Heart right ventricle (tissue), 16 donors: ENCODE measurements at regions not wholly inside any gene's neighbourhood (a gene's known extent, or its start where the extent isn't known, plus 50 kb on each side); places are given as distances from the start of the nearest gene placed in this dataset.
"Not testable (repeated sequence)": the region's sequence is repeated elsewhere in the genome, so short reads cannot be mapped to it uniquely, and the experiment has no call there.

Source experiments
- ATAC-seq, 8 donors: fragments of 200-7000 bp; cut with Tn5 transposase; one replicate each; pipeline ENCODE4 v1.9.1; 2020; ENCODE audit warnings: mild to moderate bottlenecking in 8 of 8, moderate library complexity in 8 of 8, moderate number of reproducible peaks in 1 of 8
- DNase-seq, 2 donors: peaks; one replicate each; pipeline ENCODE4 v3.0.0-alpha.2; 2020
- H3K27ac ChIP-seq, 10 donors: fragments of 200-600 bp; sonication (generic) in 2 of 10; one replicate each; pipeline versions ENCODE4 v1.5.0 to v1.8.0; 2020 to 2022; ENCODE audit warnings: mild to moderate bottlenecking in 3 of 10
- H3K27me3 ChIP-seq, 7 donors: fragments of 200-600 bp; one replicate each; pipeline ENCODE4 v1.8.0; 2021 to 2022; ENCODE audit warnings: mild to moderate bottlenecking in 2 of 7
- H3K36me3 ChIP-seq, 9 donors: fragments of 200-600 bp; sonication (generic) in 1 of 9; one replicate each; pipeline versions ENCODE4 v1.5.0 to v1.8.0; 2020 to 2022; ENCODE audit warnings: mild to moderate bottlenecking in 2 of 9
- H3K4me1 ChIP-seq, 9 donors: fragments of 200-600 bp; sonication (generic) in 1 of 9; one replicate each; pipeline versions ENCODE4 v1.5.0 to v1.8.0; 2020 to 2022; ENCODE audit warnings: mild to moderate bottlenecking in 4 of 9
- H3K4me3 ChIP-seq, 10 donors: fragments of 200-600 bp; sonication (generic) in 2 of 10; one replicate each; pipeline versions ENCODE4 v1.5.0 to v1.8.0; 2020 to 2022; ENCODE audit warnings: mild to moderate bottlenecking in 7 of 10, moderate library complexity in 2 of 10
- H3K9me3 ChIP-seq, 11 donors: fragments of 200-600 bp in 10 of 11; sonication (generic) in 2 of 11; one replicate each; pipeline versions ENCODE4 v1.5.0 to v1.8.0; 2013 to 2022; ENCODE audit warnings: mild to moderate bottlenecking in 2 of 11, control low read depth in 1 of 11, moderate library complexity in 1 of 11
- WGBS, 2 donors: extraction: QIAGEN DNeasy Blood & Tissue Kit; methylation state at CpG; one replicate each; pipeline ENCODE4 v1.1.7; 2013; ENCODE audit warnings: inconsistent platforms in 1 of 2; 5-methylcytosine and 5-hydroxymethylcytosine counted together
- intact Hi-C, 10 donors: fragments of 100-400 bp; cut with DNase I; formaldehyde crosslinking; loops; one replicate each; pipeline versions ENCODE4 v1.11.1 to v1.14.2; 2022
- TF ChIP-seq, protein P1 (sequence below), 9 donors: fragments of 200-600 bp; sonication (generic) in 2 of 9; IDR thresholded peaks; one replicate each; pipeline versions ENCODE4 v1.5.0 to v1.8.0; 2021 to 2022; ENCODE audit warnings: antibody characterized with exemption in 9 of 9, mild to moderate bottlenecking in 5 of 9, moderate library complexity in 1 of 9
- donor health status: Arrhythmogenic right ventricular cardiomyopathy.
- donor health status: ischemic (EF 13 %, LVEDD 7.1; RV severe dilation, severe dysfunction).
- donor health status: healthy with polysubstance abuse.
- donor health status: DM: no; HTN: yes; CAD: no.
- donor health status: DM: no; HTN: no; CAD: no.
- donor health status: ischemic (EF 25% LVEDD 6.9; RV normal size, moderate dysfunction).
- donor health status: ischemic (EF 25% LVEDD 5.7; RV mildly dilated, moderate dysfunction).
- donor health status: healthy.
- donor health status: DM: yes; HTN: yes; CAD: no.
- donor health status: Ischemic cardiomyopathy.
- donor health status: ischemic (EF 35%, LVEDD 5.7; RV mildly dilated, moderate dysfunction).
- donor health status: nonischemic (EF 11% LVEDD 7.7; RV severe dilation, severe dysfunction).
- donor health status: DM: yes; HTN: yes; CAD: no.
- donor health status: PGD.
- donor health status: ischemic (EF 29% LVEDD 5.4; RV normal size, mild dysfunction).
- donor health status: nonischemic (EF 23%, LVEDD 6.1; RV moderate dilation, normal function).

DNA sequence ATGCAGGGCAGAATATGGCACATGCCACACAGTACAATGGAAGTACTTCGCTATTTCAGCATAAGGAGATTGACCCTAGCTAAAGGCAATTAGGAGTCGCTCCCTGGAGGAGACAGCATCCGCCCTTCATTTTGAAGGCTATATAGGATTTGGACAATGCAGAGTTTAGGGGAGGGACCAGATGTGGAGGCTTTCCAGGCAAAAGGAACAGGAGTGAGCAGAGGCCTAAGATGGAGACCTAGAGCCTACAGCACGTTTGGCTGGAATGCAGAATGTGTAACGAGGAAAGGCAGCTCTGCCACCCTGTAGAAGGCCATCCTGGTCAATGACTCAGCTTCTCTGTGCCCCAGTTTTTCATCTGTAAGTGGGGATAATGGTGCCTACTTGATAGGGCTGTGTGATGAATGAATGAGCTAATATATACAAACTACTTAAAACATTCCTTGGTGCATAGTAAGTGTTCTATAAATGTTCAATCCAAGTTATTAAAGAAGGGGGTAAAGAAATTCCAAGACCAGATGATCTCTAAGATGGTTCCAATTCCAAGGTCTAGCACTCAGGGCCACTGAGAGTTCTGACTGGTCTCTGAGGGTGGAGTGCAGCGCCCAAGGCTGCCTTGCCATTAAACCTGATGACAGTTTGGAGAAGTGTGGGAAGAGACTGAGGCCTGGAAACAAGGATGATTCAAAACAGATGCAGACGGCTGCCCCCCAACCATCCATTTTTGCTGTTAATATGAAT is 54.3 kb upstream of the FRMD6 start:
- Histone ChIP-seq H3K27ac (no peak overlapping the region), H3K36me3 (no peaks in the 10 kb centered on the region), H3K27me3 (peaks cover 0 to 6% (median 0%) of the 10 kb centered on the region in 7 donors), H3K4me3 (no peak overlapping the region), H3K4me1 (no peaks in the 10 kb centered on the region), H3K9me3 (no peaks in the 10 kb centered on the region)
- WGBS, 2 donors, result 88 to 91% methylated on average over 7 of the region's 7 CpGs
- DNase-seq (no peak), ATAC-seq (no peak)
- TF ChIP-seq, protein P1, sequence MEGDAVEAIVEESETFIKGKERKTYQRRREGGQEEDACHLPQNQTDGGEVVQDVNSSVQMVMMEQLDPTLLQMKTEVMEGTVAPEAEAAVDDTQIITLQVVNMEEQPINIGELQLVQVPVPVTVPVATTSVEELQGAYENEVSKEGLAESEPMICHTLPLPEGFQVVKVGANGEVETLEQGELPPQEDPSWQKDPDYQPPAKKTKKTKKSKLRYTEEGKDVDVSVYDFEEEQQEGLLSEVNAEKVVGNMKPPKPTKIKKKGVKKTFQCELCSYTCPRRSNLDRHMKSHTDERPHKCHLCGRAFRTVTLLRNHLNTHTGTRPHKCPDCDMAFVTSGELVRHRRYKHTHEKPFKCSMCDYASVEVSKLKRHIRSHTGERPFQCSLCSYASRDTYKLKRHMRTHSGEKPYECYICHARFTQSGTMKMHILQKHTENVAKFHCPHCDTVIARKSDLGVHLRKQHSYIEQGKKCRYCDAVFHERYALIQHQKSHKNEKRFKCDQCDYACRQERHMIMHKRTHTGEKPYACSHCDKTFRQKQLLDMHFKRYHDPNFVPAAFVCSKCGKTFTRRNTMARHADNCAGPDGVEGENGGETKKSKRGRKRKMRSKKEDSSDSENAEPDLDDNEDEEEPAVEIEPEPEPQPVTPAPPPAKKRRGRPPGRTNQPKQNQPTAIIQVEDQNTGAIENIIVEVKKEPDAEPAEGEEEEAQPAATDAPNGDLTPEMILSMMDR (IDR thresholded peaks at IDR 0.05), result no peak
- intact Hi-C loops, result no loop called here

DNA sequence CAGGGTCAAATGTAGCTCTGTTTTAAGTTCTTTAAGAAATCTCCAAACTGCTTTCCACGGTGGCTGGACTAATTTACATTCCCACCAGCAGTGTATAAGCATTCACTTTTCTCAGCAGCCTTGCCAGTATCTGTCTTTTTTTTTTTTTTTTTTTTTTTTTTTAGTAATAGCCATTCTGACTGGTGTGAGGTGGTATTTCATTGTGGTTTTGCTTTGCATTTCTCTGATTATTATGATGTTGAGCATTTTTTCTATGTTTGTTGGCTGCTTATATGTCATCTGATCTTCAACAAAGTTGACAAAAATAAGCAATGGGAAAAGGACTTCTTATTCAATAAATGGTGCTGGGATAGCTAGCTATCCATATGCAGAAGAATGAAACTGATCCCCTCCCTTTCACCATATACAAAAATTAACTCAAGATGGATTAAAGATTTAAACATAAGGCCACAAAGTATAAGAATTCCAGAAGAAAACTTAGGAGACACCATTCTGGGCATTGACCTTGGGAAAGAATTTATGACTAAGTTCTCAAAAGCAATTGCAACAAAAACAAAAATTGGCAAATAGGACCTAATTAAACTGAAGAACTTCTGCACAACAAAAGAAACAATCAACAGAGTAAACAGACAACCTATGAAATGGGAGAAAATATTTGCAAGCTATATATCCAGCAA is 52.6 kb upstream of the FRMD6 start:
- ATAC-seq, H3K36me3 ChIP-seq, H3K27me3 ChIP-seq, H3K4me3 ChIP-seq, H3K9me3 ChIP-seq, intact Hi-C loops, DNase-seq, H3K4me1 ChIP-seq, H3K27ac ChIP-seq: not testable (repeated sequence)
- WGBS, 2 donors, result 81 to 84% methylated on average over 1 of the region's 1 CpG

DNA sequence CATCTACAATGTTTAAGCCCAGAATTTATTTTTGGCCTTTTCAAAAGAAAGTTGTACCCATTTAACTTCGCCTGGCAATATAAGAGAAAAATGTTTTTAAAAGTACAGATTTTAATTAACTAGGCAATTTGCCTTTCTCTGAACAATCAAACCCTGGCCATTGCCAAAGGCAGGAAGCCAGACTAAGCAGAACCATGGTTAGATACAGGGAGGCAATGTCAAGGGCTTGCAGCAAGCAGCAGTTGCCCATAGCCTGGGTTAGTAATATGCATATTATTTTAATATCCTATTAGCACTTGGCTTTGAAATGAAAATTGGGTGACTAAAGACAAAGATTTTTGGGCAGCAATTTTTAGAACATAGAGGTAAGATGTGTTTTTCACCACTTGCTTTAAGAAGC is 51.1 kb upstream of the FRMD6 start:
- DNase-seq (no peak), ATAC-seq (no peak)
- no peaks in the 10 kb centered on the region for H3K4me1 ChIP-seq
- TF ChIP-seq, protein P1 (IDR thresholded peaks at IDR 0.05), result no peak
- H3K36me3 ChIP-seq, result no peaks in the 10 kb centered on the region
- no peak overlapping the region for H3K4me3 ChIP-seq
- no peaks in the 10 kb centered on the region for H3K27me3 ChIP-seq
- 84 to 94% methylated on average over 1 of the region's 1 CpG for WGBS, 2 donors
- no peak overlapping the region for H3K27ac ChIP-seq
- intact Hi-C loops, result no loop called here
- no peaks in the 10 kb centered on the region for H3K9me3 ChIP-seq
